Epidermal melanocyte (primary cell): ENCODE measurements at regions not wholly inside any gene's neighbourhood (a gene's known extent, or its start where the extent isn't known, plus 50 kb on each side); places are given as distances from the start of the nearest gene placed in this dataset.

ENCODE experiments used
- DNase-seq: peaks from one replicate; pipeline ENCODE4 v3.0.0; 2011; ENCODE audit warnings: low spot score; ENCODE audit not compliant: insufficient read length

GRCh38 chr5:2570586-2570985 is 180.9 kb downstream of the IRX2 start:
- DNase-seq = no peak

GRCh38 chr5:2569774-2570542 is 181.5 kb downstream of the IRX2 start:
- DNase-seq = no peak

- DNase-seq = no peak
Measured at GRCh38 chr5:2569176-2569575, 182.3 kb downstream of the IRX2 start.

DNA sequence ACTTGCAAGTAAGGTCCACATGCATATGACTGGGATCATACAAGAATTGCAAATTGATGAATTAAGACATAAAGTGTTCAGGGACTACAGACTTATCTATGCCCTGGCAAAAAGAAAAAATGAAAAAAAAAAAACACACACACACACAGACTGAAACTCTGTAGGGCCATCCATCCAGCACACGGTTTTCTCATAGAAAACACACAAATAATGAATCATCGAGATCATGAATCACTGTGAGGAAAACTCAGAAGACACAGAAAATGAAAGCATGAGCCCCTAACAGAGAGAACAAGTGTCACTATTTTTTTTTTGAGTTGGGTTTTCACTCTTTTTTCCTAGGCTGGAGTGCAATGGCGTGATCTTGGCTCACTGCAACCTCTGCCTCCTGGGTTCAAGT is 185.2 kb downstream of the IRX2 start:
- no peak for DNase-seq

DNA sequence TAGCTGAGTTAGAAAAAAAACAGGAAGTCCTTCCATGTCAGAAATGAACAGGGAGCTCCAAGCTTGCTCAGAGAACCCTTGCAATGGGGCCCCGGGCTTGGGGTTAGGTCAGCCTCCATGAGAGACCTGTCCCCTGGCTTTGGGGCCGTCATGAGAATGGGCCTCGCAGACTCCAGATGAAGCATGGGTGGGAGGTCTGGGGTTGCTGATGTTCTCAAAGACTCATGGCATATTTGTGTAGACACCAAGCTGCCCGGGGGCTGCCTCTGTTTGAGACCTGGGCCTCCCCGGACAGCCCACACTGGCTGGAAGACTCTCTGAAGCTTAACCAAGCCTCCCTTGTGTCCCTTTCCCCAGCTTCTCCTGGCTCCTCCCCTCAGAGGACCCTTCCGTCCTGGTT is 186.3 kb downstream of the IRX2 start:
- no peak for DNase-seq

DNA sequence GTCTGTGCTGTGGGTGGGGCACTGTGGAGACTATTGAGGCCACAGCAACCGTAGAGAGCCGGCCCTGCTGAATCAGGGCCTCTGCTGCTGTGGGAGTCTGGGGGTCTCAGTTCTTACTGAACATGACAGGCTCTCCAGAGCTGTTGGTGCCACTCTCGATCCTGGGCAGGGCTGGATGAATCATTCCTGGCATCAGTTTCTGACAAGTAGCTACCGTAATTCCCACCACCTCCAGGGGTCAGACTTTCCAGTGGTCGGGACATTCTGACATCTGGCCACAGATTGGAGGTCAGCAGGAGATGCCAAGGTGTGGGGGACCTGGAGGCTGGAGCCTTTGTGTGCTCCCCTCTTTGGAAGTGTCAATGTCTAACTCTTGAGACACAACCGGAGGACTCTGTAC is 188.4 kb downstream of the IRX2 start:
- DNase-seq = no peak

GRCh38 chr5:2562036-2562435 is 189.4 kb downstream of the IRX2 start:
- DNase-seq = no peak

- DNase-seq = no peak
Measured at GRCh38 chr5:2560435-2560834, 191.0 kb downstream of the IRX2 start.

GRCh38 chr5:2557435-2557834 is 194.0 kb downstream of the IRX2 start:
- DNase-seq = no peak

DNA sequence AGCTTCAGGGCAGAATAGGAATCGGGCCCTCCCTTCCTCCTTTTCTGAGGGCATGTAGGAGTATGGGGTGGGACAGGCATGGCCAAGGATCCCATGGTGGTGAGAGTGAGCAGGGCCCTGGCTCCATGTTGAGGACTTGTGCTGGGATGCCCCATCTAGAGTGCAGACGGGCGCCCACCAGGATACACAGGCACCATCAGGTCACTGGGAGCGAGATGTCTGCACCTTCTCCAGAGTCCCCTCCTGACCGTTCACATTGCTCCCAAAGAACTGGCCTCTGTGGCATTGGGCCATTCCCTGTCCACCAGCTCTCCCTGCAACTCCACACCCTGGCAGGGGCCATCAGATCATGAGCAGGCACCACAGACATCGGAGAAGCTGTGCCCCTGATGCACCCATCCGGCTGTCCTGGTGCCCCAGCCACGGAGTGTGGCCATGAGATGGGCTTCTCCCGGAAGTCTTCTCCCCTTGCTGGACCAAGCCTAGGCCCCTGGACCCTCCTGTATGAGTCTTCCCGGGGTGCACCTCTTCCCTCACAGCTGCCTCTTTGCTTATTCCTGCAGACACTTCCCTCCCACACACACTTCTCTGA is 195.0 kb downstream of the IRX2 start:
- DNase-seq = no peak

GRCh38 chr5:2553611-2554010 is 197.9 kb downstream of the IRX2 start:
- DNase-seq = no peak

DNA sequence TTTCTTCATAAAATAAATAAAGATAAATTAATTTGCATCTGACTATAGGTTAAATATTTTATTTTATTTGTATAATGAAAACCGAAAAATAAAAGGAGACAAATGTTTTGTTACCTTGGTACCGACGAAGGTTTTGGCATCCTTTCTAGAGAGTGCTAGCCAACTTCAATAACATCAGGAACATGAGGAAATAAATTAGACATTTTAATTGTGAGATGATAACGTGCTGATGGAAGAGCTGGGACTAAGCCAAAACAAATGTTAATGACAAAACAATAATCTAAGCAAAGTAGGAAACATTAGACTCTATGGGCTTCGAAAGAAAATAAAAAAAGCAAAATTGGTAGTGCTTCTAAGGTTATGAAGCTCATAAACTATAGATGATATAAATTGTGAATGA is 201.0 kb downstream of the IRX2 start:
- DNase-seq = no peak

- no peak for DNase-seq
Measured at GRCh38 chr5:2549900-2550299, 201.6 kb downstream of the IRX2 start.

- DNase-seq = no peak
Measured at GRCh38 chr5:2549354-2549753, 202.1 kb downstream of the IRX2 start.

GRCh38 chr5:2546938-2547337 is 204.5 kb downstream of the IRX2 start:
- DNase-seq = no peak

DNA sequence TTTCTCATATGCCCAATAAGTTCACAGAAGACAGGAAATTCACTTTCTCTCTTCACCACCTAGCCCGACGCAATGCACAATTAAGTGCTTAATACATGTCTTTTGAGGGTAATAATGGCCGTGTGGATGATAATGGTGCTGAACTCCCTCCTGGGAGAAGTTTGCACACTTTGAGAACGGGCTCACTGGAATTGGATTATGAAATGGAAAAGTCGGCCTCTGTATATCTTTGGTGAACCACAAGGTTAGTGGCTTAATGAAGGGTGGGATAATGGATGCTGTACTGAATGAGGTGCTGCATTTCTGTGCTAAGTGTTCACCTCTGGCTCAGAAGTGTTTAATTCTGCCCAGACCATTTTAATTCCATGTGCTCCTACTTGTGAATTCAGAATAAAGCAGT is 207.5 kb downstream of the IRX2 start:
- no peak for DNase-seq

GRCh38 chr5:2542821-2543220 is 208.7 kb downstream of the IRX2 start:
- DNase-seq = no peak

DNA sequence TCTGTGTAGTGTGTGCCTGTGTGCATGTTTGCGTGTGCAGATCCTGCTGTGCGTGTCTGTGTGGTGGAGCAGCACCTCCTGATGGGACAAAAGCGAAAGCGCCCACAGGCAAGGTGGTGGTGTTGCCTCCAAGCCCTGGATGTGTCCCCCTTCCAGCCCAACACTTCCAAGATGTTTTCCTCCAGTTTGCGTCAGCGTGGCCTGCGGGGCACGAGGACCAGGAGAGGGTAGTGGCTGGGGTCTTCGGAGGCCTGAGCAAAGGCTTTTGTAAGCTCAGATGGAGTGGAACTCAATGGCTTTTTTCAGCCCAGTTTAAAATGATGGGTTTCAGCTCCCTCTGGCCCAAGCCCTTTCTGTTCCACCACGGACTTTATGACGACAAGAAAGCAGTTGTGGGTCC is 209.5 kb downstream of the IRX2 start:
- no peak for DNase-seq

DNA sequence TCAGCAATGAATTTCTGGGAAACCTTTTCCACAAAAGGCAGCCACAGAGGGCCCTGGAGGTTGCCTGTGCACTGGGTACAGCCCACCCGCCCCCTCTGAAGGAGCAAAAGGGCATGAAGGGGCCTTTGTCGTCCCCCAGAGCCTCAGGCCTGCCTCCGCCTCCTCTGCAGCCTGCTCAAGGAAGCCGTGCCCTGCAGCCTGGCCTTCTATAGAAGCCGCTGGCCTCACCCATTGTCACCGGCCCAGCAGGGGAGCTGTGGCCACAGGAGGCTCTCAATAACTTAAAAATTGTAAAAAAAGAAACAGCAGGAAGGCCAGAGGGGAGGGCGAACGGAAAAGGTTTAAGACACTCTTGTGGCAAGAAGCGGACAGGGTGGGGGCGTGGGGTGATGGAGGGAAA is 213.3 kb downstream of the IRX2 start:
- DNase-seq = no peak

DNA sequence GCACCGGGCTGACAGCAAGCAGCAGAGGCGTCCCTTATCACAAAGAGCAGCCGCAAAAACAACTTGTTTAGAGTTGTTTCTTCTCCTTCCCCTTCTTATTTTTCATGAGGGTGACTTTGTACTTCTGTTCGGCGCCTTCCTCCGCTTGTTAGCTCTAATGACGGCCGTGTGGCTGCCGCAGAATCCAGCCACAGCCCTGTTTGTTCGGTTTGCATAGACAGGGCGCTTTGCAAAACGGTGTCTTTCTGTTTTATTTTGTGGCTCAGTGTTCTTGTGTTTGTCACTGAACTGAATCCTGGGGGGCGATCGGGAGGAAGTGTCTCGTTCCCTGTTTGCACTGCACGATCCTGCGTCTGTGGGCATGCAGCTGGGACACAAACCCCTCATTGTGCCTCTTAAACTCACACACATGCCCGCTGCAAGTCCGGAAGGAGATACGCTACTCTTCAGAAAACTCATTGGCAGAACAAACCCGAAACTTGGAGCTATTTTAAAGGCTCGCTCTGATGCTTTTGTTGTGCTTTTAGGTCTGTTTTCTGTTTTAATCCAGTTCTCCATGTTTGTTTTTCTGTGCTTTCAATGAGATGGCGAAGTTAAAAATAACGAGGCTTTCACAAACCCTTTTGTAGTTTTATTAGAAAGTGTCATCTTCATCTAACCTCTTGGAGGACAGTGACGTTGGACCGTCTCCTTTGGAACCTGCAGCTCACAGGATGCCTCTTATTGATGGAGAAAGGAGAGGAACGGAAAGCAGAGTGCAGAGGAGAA is 213.9 kb downstream of the IRX2 start:
- DNase-seq = no peak

GRCh38 chr5:2536632-2537377 is 214.7 kb downstream of the IRX2 start:
- DNase-seq = no peak

- no peak for DNase-seq
Measured at GRCh38 chr5:2534970-2535369, 216.5 kb downstream of the IRX2 start.
